HG03095 (cell line): ENCODE measurements at regions not wholly inside any gene's neighbourhood (a gene's known extent, or its start where the extent isn't known, plus 50 kb on each side); places are given as distances from the start of the nearest gene placed in this dataset.

Source experiments
- ATAC-seq: cut with Tn5 transposase; IDR thresholded peaks from one replicate; pipeline ENCODE4 v1.9.1; 2021; ENCODE audit warnings: moderate library complexity; ENCODE audit not compliant: unreplicated experiment

GRCh38 chr10:7507887-7508726, 97.3 kb upstream of the SFMBT2 start:
- no peak for ATAC-seq

GRCh38 chr10:7506571-7506970, 95.7 kb upstream of the SFMBT2 start:
- ATAC-seq: no peak

- no peak for ATAC-seq
Measured at GRCh38 chr10:7505196-7505595, 94.4 kb upstream of the SFMBT2 start.

- no peak for ATAC-seq
Measured at GRCh38 chr10:7503190-7503589, 92.4 kb upstream of the SFMBT2 start.

GRCh38 chr10:7501157-7501556, 90.3 kb upstream of the SFMBT2 start:
- ATAC-seq: no peak

- ATAC-seq: no peak
Measured at GRCh38 chr10:7498111-7498510, 87.3 kb upstream of the SFMBT2 start.

GRCh38 chr10:7493996-7494395, 83.2 kb upstream of the SFMBT2 start:
- no peak for ATAC-seq

GRCh38 chr10:7492660-7493046, 81.8 kb upstream of the SFMBT2 start:
- peak; percentile 30 for ATAC-seq

GRCh38 chr10:7491949-7492659, 81.3 kb upstream of the SFMBT2 start:
- peak; percentile 95 for ATAC-seq

GRCh38 chr10:7491230-7491629, 80.4 kb upstream of the SFMBT2 start:
- ATAC-seq: no peak

GRCh38 chr10:7488418-7488829, 77.6 kb upstream of the SFMBT2 start:
- ATAC-seq: no peak

GRCh38 chr10:7487528-7487927, 76.7 kb upstream of the SFMBT2 start:
- no peak for ATAC-seq

GRCh38 chr10:7486528-7486927, 75.7 kb upstream of the SFMBT2 start:
- no peak for ATAC-seq

- no peak for ATAC-seq
Measured at GRCh38 chr10:7485799-7486198, 75.0 kb upstream of the SFMBT2 start.

- no peak for ATAC-seq
Measured at GRCh38 chr10:7485244-7485556, 74.4 kb upstream of the SFMBT2 start.

GRCh38 chr10:7484456-7485243, 73.8 kb upstream of the SFMBT2 start:
- ATAC-seq: peak; percentile 81

GRCh38 chr10:7483848-7484247, 73.0 kb upstream of the SFMBT2 start:
- ATAC-seq: no peak

- no peak for ATAC-seq
Measured at GRCh38 chr10:7482992-7483391, 72.2 kb upstream of the SFMBT2 start.

- no peak for ATAC-seq
Measured at GRCh38 chr10:7481368-7481765, 70.5 kb upstream of the SFMBT2 start.

- no peak for ATAC-seq
Measured at GRCh38 chr10:7480742-7481367, 70.0 kb upstream of the SFMBT2 start.

GRCh38 chr10:7479861-7480598, 69.2 kb upstream of the SFMBT2 start:
- no peak for ATAC-seq
